GM12878 (cell line): ENCODE measurements at regions not wholly inside any gene's neighbourhood (a gene's known extent, or its start where the extent isn't known, plus 50 kb on each side); places are given as distances from the start of the nearest gene placed in this dataset.

Source experiments
- ATAC-seq: fragments of 200-7000 bp; cut with Tn5 transposase; 3 replicates; pipeline ENCODE4 v1.9.1; 2020; ENCODE audit warnings: mild to moderate bottlenecking, moderate library complexity
- BruUV-seq: library from RNA; stranded (reverse); fragments of 400-500 nt; replicated peaks from 2 replicates; lab custom pipeline; 2021; lab: Mats Ljungman, UMichigan
- CTCF ChIA-PET: fragments of 300-600 bp; sonication (Branson Sonifier 250); formaldehyde crosslinking; extraction: SDS; loops from one replicate; lab custom pipeline; 2021; ENCODE audit warnings: inconsistent platforms; lab: Yijun Ruan, JAX
- POLR2A ChIA-PET: fragments of 350-600 bp; formaldehyde crosslinking; extraction: SDS; loops from one replicate; lab custom pipeline; 2021; ENCODE audit warnings: inconsistent platforms; lab: Charles Lee
- RAD21 ChIA-PET: fragments of 300-600 bp; sonication (Branson Sonifier 250); formaldehyde crosslinking; loops from one replicate; lab custom pipeline; 2023; ENCODE audit warnings: antibody characterized with exemption; ENCODE audit not compliant: unreplicated experiment; lab: Charles Lee
- SMC1A ChIA-PET: fragments of 300-600 bp; sonication (Branson Sonifier 250); formaldehyde crosslinking; loops from one replicate; lab custom pipeline; 2023; ENCODE audit not compliant: unreplicated experiment, uncharacterized antibody; lab: Charles Lee
- DNase-seq: peaks from one replicate; pipeline ENCODE4 v3.0.0-alpha.2; 2011; ENCODE audit warnings: low read depth, low spot score
- FAIRE-seq: peaks from 3 replicates; lab custom pipeline; 2011; peaks lifted over from hg19 to GRCh38; lab: Jason Lieb, UNC
- H2AFZ ChIP-seq: 2 replicates; pipeline ENCODE4 v1.6.0; 2011; ENCODE audit warnings: low read depth, low read length, control low read depth; ENCODE audit not compliant: control insufficient read depth
- H3K27ac ChIP-seq: 2 replicates; pipeline ENCODE4 v1.5.1; 2011; ENCODE audit warnings: control low read depth; ENCODE audit not compliant: control insufficient read depth, insufficient read depth
- H3K27me3 ChIP-seq, 2 experiments: replicated peaks in 1 of 2; 2 replicates each; pipeline versions ENCODE4 v1.6.0 to v1.6.1; 2011; ENCODE audit warnings: low read length in 1 of 2; ENCODE audit not compliant: control insufficient read depth in 2 of 2, insufficient read depth in 2 of 2
- H3K36me3 ChIP-seq, 2 experiments: 2 replicates each; pipeline ENCODE4 v1.5.1; 2011; ENCODE audit warnings: low read length in 1 of 2; ENCODE audit not compliant: control insufficient read depth in 2 of 2, insufficient read depth in 2 of 2
- H3K4me1 ChIP-seq: 2 replicates; pipeline ENCODE4 v1.6.1; 2011; ENCODE audit warnings: mild to moderate bottlenecking, low read length, moderate library complexity, mixed read lengths; ENCODE audit not compliant: control insufficient read depth, insufficient read depth
- H3K4me2 ChIP-seq: 2 replicates; pipeline ENCODE4 v1.6.0; 2011; ENCODE audit warnings: control low read depth; ENCODE audit not compliant: control insufficient read depth, insufficient read depth
- H3K4me3 ChIP-seq: fragments of 200-600 bp; sonication (generic); 2 replicates; pipeline ENCODE4 v1.5.1; 2016
- H3K79me2 ChIP-seq: 2 replicates; pipeline ENCODE4 v1.6.0; 2011; ENCODE audit warnings: low read length; ENCODE audit not compliant: control insufficient read depth, insufficient read depth
- H3K9ac ChIP-seq: 2 replicates; pipeline ENCODE4 v1.8.0; 2011; ENCODE audit warnings: low read length, control low read depth, mixed read lengths; ENCODE audit not compliant: control insufficient read depth, insufficient read depth
- H3K9me3 ChIP-seq: replicated peaks from 3 replicates; pipeline ENCODE4 v1.5.1; 2011; ENCODE audit warnings: mild to moderate bottlenecking, low read length; ENCODE audit not compliant: control insufficient read depth, insufficient read depth
- H4K20me1 ChIP-seq: 2 replicates; pipeline ENCODE4 v1.6.0; 2011; ENCODE audit not compliant: control insufficient read depth, insufficient read depth
- ASH2L ChIP-seq: fragments of 300-600, 200-600 bp; sonication (generic); IDR thresholded peaks from 2 replicates; pipeline ENCODE4 v1.6.1; 2017; ENCODE audit warnings: low read depth, mild to moderate bottlenecking, borderline replicate concordance
- CEBPB ChIP-seq, 2 experiments: fragments of 150-350 bp in 1 of 2; IDR thresholded peaks; 2 replicates each; pipeline ENCODE4 v1.6.1; 2012 to 2014; ENCODE audit warnings: low read depth in 2 of 2, low read length in 2 of 2, borderline replicate concordance in 1 of 2, inconsistent platforms in 1 of 2
- ELK1 ChIP-seq: IDR thresholded peaks from 2 replicates; pipeline ENCODE4 v1.6.1; 2012; ENCODE audit warnings: low read depth, low read length, improper control_type of control experiment
- HDAC2 ChIP-seq: fragments of 200-600 bp; sonication (generic); IDR thresholded peaks from 2 replicates; pipeline ENCODE4 v1.6.1; 2017
- JUND ChIP-seq: IDR thresholded peaks from 2 replicates; pipeline ENCODE4 v1.6.1; 2012; ENCODE audit warnings: low read depth, mild to moderate bottlenecking, low read length, improper control_type of control experiment, moderate library complexity
- MXI1 ChIP-seq: fragments of 150-350 bp; IDR thresholded peaks from 2 replicates; pipeline ENCODE4 v1.6.1; 2011; ENCODE audit warnings: low read depth, mild to moderate bottlenecking, inconsistent platforms, low read length, improper control_type of control experiment
- NFXL1 ChIP-seq: fragments of 450-650 bp; IDR thresholded peaks from 2 replicates; pipeline ENCODE4 v1.6.1; 2017; ENCODE audit warnings: antibody characterized with exemption, mild to moderate bottlenecking, borderline replicate concordance
- NR2C1 ChIP-seq: fragments of 450-650 bp; IDR thresholded peaks from 2 replicates; pipeline ENCODE4 v1.6.1; 2017; ENCODE audit warnings: antibody characterized with exemption, mild to moderate bottlenecking, moderate library complexity
- PBX3 ChIP-seq: IDR thresholded peaks from 2 replicates; pipeline ENCODE4 v1.6.1; 2011; ENCODE audit warnings: mild to moderate bottlenecking, low read depth, low read length, moderate library complexity; ENCODE audit not compliant: insufficient replicate concordance
- POLR2A ChIP-seq: IDR thresholded peaks from 2 replicates; pipeline ENCODE4 v1.6.1; 2011; ENCODE audit warnings: low read depth, mild to moderate bottlenecking, low read length
- POLR2AphosphoS2 ChIP-seq: IDR thresholded peaks from 2 replicates; pipeline ENCODE4 v1.6.1; 2011; ENCODE audit warnings: low read depth, mild to moderate bottlenecking, low read length, improper control_type of control experiment, moderate library complexity
- SPI1 ChIP-seq: IDR thresholded peaks from 2 replicates; pipeline ENCODE4 v1.6.1; 2011; ENCODE audit warnings: low read depth, mild to moderate bottlenecking, low read length, moderate library complexity, borderline replicate concordance; ENCODE audit not compliant: insufficient read depth
- SREBF2 ChIP-seq: IDR thresholded peaks from 2 replicates; pipeline ENCODE4 v1.6.1; 2012; ENCODE audit warnings: mild to moderate bottlenecking, low read length
- TARDBP ChIP-seq: IDR thresholded peaks from 2 replicates; pipeline ENCODE4 v1.6.1; 2016; ENCODE audit warnings: borderline replicate concordance
- TBL1XR1 ChIP-seq: IDR thresholded peaks from 2 replicates; pipeline ENCODE4 v1.6.1; 2012; ENCODE audit warnings: low read depth, low read length, improper control_type of control experiment
- TCF7 ChIP-seq: IDR thresholded peaks from 2 replicates; pipeline ENCODE4 v1.6.1; 2014; ENCODE audit warnings: antibody characterized with exemption, borderline replicate concordance
- ZSCAN29 ChIP-seq: fragments of 450-650 bp; IDR thresholded peaks from 2 replicates; pipeline ENCODE4 v1.6.1; 2017; ENCODE audit warnings: mild to moderate bottlenecking, moderate library complexity
- WGBS: methylation state at CpG from one replicate; pipeline ENCODE4 v1.1.6; 2016; ENCODE audit warnings: low lambda C conversion rate; ENCODE audit not compliant: insufficient replicate concordance, insufficient coverage; ENCODE audit errors: missing lambda C conversion rate; 5-methylcytosine and 5-hydroxymethylcytosine counted together
- in situ Hi-C: fragments of 300-500 bp; cut with MboI; formaldehyde crosslinking; loops from 9 replicates; pipeline ENCODE4 v1.14.3; 2018; ENCODE audit warnings: mixed read lengths
- intact Hi-C: fragments of 100-400 bp; cut with micrococcal nuclease; formaldehyde crosslinking; loops from one replicate; pipeline ENCODE4 v1.14.2; 2022; ENCODE audit not compliant: unreplicated experiment

- DNase-seq = no peak
- no peak for FAIRE-seq
- Histone ChIP-seq H3K4me2 (no peak overlapping the region), H4K20me1 (no peaks in the 10 kb centered on the region), H3K27ac (no peak overlapping the region), H3K36me3 (no peaks in the 10 kb centered on the region), H3K4me3 (no peak overlapping the region), H2AFZ (no peak overlapping the region), H3K79me2 (no peaks in the 10 kb centered on the region), H3K27me3 (no peaks in the 10 kb centered on the region), H3K9ac (no peak overlapping the region), H3K4me1 (no peaks in the 10 kb centered on the region), H3K9me3 (no peaks in the 10 kb centered on the region)
- no peak for ATAC-seq
- no TSS peak for BruUV-seq
- ChIA-PET RAD21 (no interaction called here), POLR2A (no interaction called here), CTCF (no interaction called here), SMC1A (no interaction called here)
- no peak for TF ChIP-seq HDAC2
- no peak for TF ChIP-seq ASH2L
- no peak for TF ChIP-seq SPI1
- no peak for TF ChIP-seq POLR2A
- no peak for TF ChIP-seq ZSCAN29
- no peak for TF ChIP-seq TBL1XR1
- no peak for TF ChIP-seq MXI1
- TF ChIP-seq JUND = no peak
- TF ChIP-seq ELK1 = no peak
- TF ChIP-seq SREBF2 = no peak
- TF ChIP-seq NFXL1 = no peak
- no peak for TF ChIP-seq POLR2AphosphoS2
- TF ChIP-seq TCF7 = no peak
- TF ChIP-seq TARDBP = no peak
- no peak for TF ChIP-seq NR2C1
- no peak for TF ChIP-seq PBX3
- TF ChIP-seq CEBPB (IDR thresholded peaks at IDR 0.05; ENCODE audit: borderline replicate concordance in 1 of 2, low read depth in 2 of 2, low read length in 2 of 2) = no peak
- in situ Hi-C loops = no loop called here
- WGBS = 60% methylated on average over 7 of the region's 7 CpGs
- intact Hi-C loops = no loop called here
Observed at GRCh38 chr3:70568626-70569025, 256.2 kb upstream of the MDFIC2 start.
